ENCODE measurements at regions not wholly inside any gene's neighbourhood (a gene's known extent, or its start where the extent isn't known, plus 50 kb on each side); places are given as distances from the start of the nearest gene placed in this dataset.

GRCh38 chr15:27627623-27628022 is 471.5 kb downstream of the OCA2 start:
- TF ChIP-seq, protein P1, sequence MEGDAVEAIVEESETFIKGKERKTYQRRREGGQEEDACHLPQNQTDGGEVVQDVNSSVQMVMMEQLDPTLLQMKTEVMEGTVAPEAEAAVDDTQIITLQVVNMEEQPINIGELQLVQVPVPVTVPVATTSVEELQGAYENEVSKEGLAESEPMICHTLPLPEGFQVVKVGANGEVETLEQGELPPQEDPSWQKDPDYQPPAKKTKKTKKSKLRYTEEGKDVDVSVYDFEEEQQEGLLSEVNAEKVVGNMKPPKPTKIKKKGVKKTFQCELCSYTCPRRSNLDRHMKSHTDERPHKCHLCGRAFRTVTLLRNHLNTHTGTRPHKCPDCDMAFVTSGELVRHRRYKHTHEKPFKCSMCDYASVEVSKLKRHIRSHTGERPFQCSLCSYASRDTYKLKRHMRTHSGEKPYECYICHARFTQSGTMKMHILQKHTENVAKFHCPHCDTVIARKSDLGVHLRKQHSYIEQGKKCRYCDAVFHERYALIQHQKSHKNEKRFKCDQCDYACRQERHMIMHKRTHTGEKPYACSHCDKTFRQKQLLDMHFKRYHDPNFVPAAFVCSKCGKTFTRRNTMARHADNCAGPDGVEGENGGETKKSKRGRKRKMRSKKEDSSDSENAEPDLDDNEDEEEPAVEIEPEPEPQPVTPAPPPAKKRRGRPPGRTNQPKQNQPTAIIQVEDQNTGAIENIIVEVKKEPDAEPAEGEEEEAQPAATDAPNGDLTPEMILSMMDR (IDR thresholded peaks at IDR 0.05; ENCODE audit: low read depth, low read length), result no peak
- DNase-seq (ENCODE audit: low read depth in 2 of 2), result no peak
- no peak overlapping the region for H3K4me3 ChIP-seq (replicated peaks in 1 of 2; ENCODE audit: low read depth in 2 of 2, low read length in 2 of 2)

- no peak overlapping the region for H3K4me3 ChIP-seq (replicated peaks in 1 of 2; ENCODE audit: low read depth in 2 of 2, low read length in 2 of 2)
- TF ChIP-seq, protein P1 (IDR thresholded peaks at IDR 0.05; ENCODE audit: low read depth, low read length), result no peak
- DNase-seq (ENCODE audit: low read depth in 2 of 2), result no peak
Observed at GRCh38 chr15:27623560-27624305, 475.4 kb downstream of the OCA2 start.

- TF ChIP-seq, protein P1 (IDR thresholded peaks at IDR 0.05; ENCODE audit: low read depth, low read length), result no peak
- no peak for DNase-seq (ENCODE audit: low read depth in 2 of 2)
- H3K4me3 ChIP-seq (replicated peaks in 1 of 2; ENCODE audit: low read depth in 2 of 2, low read length in 2 of 2), result no peak overlapping the region
Observed at GRCh38 chr15:27623149-27623548, 476.0 kb downstream of the OCA2 start.

- H3K4me3 ChIP-seq (replicated peaks in 1 of 2; ENCODE audit: low read depth in 2 of 2, low read length in 2 of 2), result no peak overlapping the region
- TF ChIP-seq, protein P1 (IDR thresholded peaks at IDR 0.05; ENCODE audit: low read depth, low read length), result no peak
- no peak for DNase-seq (ENCODE audit: low read depth in 2 of 2)
Observed at GRCh38 chr15:27622371-27622770, 476.7 kb downstream of the OCA2 start.

- TF ChIP-seq, protein P1 (IDR thresholded peaks at IDR 0.05; ENCODE audit: low read depth, low read length), result no peak
- no peak overlapping the region for H3K4me3 ChIP-seq (replicated peaks in 1 of 2; ENCODE audit: low read depth in 2 of 2, low read length in 2 of 2)
- DNase-seq (ENCODE audit: low read depth in 2 of 2), result no peak
Observed at GRCh38 chr15:27619204-27619603, 479.9 kb downstream of the OCA2 start.

GRCh38 chr15:27617013-27617412 is 482.1 kb downstream of the OCA2 start:
- TF ChIP-seq, protein P1 (IDR thresholded peaks at IDR 0.05; ENCODE audit: low read depth, low read length), result no peak
- DNase-seq (ENCODE audit: low read depth in 2 of 2), result no peak

GRCh38 chr15:27608248-27608647 is 490.9 kb downstream of the OCA2 start:
- no peak overlapping the region for H3K4me3 ChIP-seq (replicated peaks in 1 of 2; ENCODE audit: low read depth in 2 of 2, low read length in 2 of 2)
- TF ChIP-seq, protein P1 (IDR thresholded peaks at IDR 0.05; ENCODE audit: low read depth, low read length), result no peak
- DNase-seq (ENCODE audit: low read depth in 2 of 2), result no peak

More at GRCh38 chr15:27617013-27617412, 482.1 kb downstream of the OCA2 start:
- no peak overlapping the region for H3K4me3 ChIP-seq (replicated peaks in 1 of 2; ENCODE audit: low read depth in 2 of 2, low read length in 2 of 2)
